AG04450 (cell line): ENCODE measurements at regions not wholly inside any gene's neighbourhood (a gene's known extent, or its start where the extent isn't known, plus 50 kb on each side); places are given as distances from the start of the nearest gene placed in this dataset.

Experiments
- CTCF ChIA-PET: fragments of 300-600, 350-600 bp; formaldehyde crosslinking; extraction: SDS; loops from one replicate; lab custom pipeline; 2022; ENCODE audit warnings: antibody characterized with exemption, inconsistent platforms; lab: Charles Lee
- POLR2A ChIA-PET: fragments of 350-600 bp; formaldehyde crosslinking; extraction: SDS; loops from one replicate; lab custom pipeline; 2021; ENCODE audit warnings: antibody characterized with exemption, inconsistent platforms; lab: Yijun Ruan, JAX
- DNase-seq: peaks from one replicate; pipeline ENCODE4 v3.0.0-alpha.2; 2011; ENCODE audit warnings: low read depth, low spot score
- H3K27ac ChIP-seq: one replicate; pipeline ENCODE4 v1.5.1; 2012; ENCODE audit warnings: low read depth, low read length, control low read depth
- H3K27me3 ChIP-seq: one replicate; pipeline ENCODE4 v1.6.0; 2012; ENCODE audit warnings: low read length; ENCODE audit not compliant: control insufficient read depth, insufficient read depth
- H3K4me3 ChIP-seq: 2 replicates; pipeline ENCODE4 v1.5.1; 2011; ENCODE audit warnings: mild to moderate bottlenecking, low read depth, low read length, control low read depth
- H3K9me3 ChIP-seq: 2 replicates; pipeline ENCODE4 v1.5.1; 2012; ENCODE audit warnings: low read length; ENCODE audit not compliant: control insufficient read depth, insufficient read depth
- TF ChIP-seq, protein P1 (sequence below): IDR thresholded peaks from 2 replicates; pipeline ENCODE4 v1.5.1; 2011; ENCODE audit warnings: low read depth, low read length, control low read depth, inconsistent platforms

DNA sequence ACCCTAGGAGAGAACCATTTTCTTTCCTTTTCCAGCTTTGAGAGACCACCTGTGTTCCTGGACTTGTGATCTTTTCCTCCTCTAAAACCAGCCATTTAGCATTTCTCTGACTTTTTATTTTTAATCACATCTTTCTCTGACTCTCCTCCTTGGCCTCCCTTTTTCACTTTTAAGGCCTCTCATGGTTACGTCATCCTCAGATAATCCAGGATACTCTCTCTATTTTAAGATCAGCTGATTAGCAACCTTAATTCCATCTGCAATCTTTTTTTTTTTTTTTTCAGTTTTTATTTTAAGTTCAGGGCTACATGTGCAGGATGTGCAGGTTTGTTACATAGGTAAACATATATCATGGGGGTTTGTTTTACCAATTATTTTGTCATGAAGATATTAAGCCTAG is 54.0 kb downstream of the RFPL4B start:
- POLR2A ChIA-PET: no interaction called here
- H3K4me3 ChIP-seq: no peak overlapping the region
- H3K27me3 ChIP-seq: no peaks in the 10 kb centered on the region
- no peak overlapping the region for H3K27ac ChIP-seq
- CTCF ChIA-PET: no interaction called here
- DNase-seq: no peak
- TF ChIP-seq, protein P1, sequence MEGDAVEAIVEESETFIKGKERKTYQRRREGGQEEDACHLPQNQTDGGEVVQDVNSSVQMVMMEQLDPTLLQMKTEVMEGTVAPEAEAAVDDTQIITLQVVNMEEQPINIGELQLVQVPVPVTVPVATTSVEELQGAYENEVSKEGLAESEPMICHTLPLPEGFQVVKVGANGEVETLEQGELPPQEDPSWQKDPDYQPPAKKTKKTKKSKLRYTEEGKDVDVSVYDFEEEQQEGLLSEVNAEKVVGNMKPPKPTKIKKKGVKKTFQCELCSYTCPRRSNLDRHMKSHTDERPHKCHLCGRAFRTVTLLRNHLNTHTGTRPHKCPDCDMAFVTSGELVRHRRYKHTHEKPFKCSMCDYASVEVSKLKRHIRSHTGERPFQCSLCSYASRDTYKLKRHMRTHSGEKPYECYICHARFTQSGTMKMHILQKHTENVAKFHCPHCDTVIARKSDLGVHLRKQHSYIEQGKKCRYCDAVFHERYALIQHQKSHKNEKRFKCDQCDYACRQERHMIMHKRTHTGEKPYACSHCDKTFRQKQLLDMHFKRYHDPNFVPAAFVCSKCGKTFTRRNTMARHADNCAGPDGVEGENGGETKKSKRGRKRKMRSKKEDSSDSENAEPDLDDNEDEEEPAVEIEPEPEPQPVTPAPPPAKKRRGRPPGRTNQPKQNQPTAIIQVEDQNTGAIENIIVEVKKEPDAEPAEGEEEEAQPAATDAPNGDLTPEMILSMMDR: no peak
- peaks cover 4% of the 10 kb centered on the region; the same call in 1 of the 2 replicates for H3K9me3 ChIP-seq

DNA sequence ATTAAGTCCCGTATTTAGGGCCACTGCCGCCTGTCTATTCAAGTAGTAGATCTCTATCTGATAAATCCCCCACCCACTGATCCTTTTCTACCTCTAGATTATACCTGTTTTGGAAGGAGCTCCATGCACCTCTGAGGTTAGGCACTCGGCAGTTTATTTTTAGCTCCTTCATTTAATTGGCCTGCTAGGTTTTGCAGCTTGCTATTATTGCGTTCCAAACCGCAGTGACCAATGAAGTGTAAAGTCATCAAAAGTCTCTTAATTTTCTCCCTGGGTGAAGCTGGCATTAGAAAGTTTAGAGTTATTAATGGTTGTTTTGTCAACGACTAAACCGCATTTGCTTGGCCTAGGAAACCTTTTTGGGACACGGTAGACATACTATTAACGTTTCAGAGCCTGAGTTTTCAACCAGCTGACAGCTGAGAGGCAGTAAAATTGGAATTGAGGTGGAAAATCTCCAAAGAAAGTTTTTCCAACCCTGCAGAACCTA is 60.0 kb downstream of the RFPL4B start:
- Histone ChIP-seq H3K9me3 (no peaks in the 10 kb centered on the region), H3K27me3 (no peaks in the 10 kb centered on the region), H3K27ac (no peak overlapping the region), H3K4me3 (no peak overlapping the region)
- TF ChIP-seq, protein P1: no peak
- DNase-seq: no peak
- ChIA-PET POLR2A (no interaction called here), CTCF (no interaction called here)

DNA sequence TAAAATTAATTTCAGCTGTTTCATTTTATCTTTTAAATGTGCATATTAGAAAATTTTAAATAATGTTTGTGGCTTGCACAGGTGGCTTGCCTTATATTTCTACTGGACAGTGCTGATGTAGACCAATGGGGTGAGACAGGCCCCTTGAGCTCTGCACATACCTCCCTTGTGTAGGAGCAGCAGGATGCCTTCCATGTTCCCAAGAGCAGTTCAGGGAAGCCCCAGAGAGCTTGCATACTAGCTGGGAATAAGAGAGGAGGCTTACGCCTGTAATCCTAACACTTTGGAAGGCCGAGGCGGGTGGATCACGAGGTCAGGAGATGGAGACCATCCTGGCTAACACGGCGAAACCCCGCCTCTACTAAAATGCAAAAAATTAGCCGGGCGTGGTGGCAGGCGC is 61.4 kb downstream of the RFPL4B start:
- POLR2A ChIA-PET: no interaction called here
- TF ChIP-seq, protein P1: no peak
- Histone ChIP-seq H3K27ac (no peak overlapping the region), H3K4me3 (no peak overlapping the region), H3K9me3 (no peaks in the 10 kb centered on the region), H3K27me3 (no peaks in the 10 kb centered on the region)
- no peak for DNase-seq
- CTCF ChIA-PET: no interaction called here

DNA sequence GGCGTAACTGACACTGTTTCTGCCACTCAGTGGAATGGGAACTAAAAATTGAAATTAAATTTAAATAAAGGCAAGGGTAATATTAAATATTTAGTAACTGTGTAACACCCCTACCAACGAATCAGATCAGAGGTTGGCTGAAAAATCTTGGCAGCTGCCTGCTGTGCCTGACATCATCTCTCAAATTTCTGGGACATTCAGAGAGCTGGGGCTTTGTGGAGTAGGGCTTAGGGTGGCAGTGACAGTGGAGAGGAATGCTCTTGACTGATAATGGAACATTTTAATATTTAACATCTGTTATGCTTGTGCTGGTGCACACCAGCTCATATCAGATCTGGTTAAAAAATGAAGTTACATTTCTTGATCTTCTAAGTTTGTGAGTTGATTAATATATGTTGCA is 62.2 kb downstream of the RFPL4B start:
- Histone ChIP-seq H3K9me3 (no peaks in the 10 kb centered on the region), H3K27ac (no peak overlapping the region), H3K4me3 (no peak overlapping the region), H3K27me3 (no peaks in the 10 kb centered on the region)
- TF ChIP-seq, protein P1: no peak
- ChIA-PET POLR2A (no interaction called here), CTCF (interaction anchor here (0.7 kb wide), 1 partner anchor 1370 kb away, joined by 3 read pairs; no protein-coding TSS in a partner anchor)
- DNase-seq: no peak

DNA sequence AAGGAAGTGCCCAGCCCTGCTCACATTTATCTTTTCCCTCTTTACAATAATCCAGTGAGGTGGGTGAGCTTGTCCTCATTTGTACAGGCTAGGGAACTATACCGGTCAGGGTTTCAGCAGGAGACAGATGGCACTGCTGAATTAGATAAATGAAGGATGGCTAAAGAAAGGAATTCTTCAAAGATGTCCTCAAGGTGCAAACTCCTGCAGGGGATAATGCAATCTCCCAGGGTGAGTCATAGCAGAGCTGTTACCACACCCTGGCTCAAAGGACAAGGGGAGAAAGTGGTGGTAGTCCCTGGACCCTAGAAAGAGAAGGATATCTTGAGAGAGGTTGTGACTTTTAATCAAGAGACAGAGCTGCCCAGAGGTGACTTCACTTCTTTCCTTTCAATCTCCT is 66.7 kb downstream of the RFPL4B start:
- ChIA-PET POLR2A (no interaction called here), CTCF (no interaction called here)
- Histone ChIP-seq H3K9me3 (no peaks in the 10 kb centered on the region), H3K27me3 (no peaks in the 10 kb centered on the region), H3K27ac (no peak overlapping the region), H3K4me3 (no peak overlapping the region)
- TF ChIP-seq, protein P1: no peak
- no peak for DNase-seq
